GM21619 (cell line): ENCODE measurements at regions not wholly inside any gene's neighbourhood (a gene's known extent, or its start where the extent isn't known, plus 50 kb on each side); places are given as distances from the start of the nearest gene placed in this dataset.
A peak's percentile ranks its signal among the peaks of the same experiment; 100 is the strongest.

ENCODE experiments used
- ATAC-seq: cut with Tn5 transposase; IDR thresholded peaks from one replicate; pipeline ENCODE4 v1.9.1; 2021; ENCODE audit not compliant: unreplicated experiment

DNA sequence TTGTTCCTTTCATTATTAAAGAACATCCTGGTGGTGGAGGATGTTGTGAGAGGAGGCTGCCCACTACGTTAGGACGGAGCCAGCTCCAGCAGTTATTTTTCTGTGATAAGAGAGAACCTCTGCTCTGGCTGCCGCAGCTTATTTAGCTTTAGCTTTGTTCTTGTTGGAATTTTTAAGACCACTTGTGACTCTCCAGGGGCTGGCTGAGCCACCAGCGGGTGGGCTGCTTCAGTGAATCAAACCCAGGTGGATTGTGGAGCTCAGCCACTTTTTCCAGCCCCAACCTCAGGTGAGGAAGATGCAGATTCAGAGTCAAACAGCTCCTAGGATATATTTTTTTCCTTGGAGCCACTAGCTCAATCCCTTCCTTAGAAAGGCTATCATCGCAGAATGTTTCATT, 83.1 kb upstream of the CTTNBP2NL start:
- no peak for ATAC-seq

DNA sequence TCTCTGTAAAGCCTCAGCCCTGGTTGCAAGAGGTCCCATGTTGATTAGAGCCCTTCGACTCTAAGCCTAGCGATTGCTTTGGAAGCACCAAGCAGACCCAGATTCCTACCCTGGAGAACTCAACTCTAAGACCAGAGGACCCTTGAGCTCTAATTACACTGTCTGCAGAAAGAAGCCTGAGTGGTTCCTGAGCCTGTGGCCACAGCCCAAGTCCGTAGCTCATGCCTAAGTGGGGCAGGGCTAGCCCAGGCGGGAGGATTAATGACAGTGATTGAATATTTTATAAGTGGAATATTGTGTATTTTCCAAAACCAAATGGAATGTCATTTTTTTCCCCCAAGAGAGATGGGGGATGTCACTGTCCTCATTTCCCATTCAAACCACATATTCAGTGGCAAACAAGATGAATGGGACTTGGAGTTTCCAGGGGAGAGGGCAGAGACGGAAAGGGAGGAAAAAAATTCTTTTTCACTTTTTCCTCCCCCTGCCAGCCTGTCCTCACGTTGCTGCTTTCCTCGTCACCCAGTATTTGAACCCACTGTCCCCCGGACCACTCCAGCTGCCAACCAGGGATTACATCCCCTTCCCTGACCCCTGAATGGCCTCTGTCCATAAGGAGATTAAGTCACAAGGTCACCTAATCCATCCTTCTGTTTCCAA, 79.6 kb upstream of the CTTNBP2NL start:
- no peak for ATAC-seq

GRCh38 chr1:112317140-112317539, 78.9 kb upstream of the CTTNBP2NL start:
- ATAC-seq: no peak

DNA sequence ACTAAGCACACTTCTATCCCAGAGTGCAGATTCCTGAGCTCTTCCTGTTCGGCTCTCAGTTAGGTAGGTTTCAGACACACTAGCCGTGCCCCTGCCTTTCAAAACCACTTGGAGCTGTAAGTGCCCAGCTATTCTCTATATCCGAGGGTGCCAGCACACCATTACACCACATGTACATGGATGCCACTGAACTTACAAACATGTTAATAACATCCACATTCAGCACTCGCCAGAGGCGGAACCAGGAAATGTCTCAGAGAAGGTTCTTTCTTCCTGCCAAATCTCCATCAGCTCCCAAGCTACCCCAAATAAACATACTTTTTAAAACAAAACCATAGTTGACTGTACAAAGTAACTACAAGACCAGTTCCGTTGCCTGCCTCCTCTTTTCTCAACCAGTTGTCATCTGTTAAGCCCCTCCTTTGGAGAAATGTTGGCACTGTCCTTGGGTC, 78.4 kb upstream of the CTTNBP2NL start:
- ATAC-seq: no peak

DNA sequence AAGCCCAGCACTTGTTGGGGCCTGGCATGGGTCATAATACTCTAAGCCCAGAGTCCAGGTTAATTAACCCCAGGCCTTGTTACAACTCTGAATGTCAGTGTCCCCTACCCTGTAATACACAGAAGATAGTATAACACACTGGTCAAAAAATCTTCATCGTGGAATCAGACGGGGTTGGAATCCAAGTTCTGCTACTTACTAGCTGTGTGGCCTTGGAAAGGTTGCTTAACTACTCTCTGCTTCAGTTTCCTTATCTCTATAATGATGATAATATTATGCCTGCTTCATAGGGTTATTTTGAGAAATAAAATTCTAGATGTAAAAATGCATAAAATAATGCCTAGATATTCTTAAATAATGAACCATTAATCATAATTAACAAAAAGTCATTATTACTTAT, 77.8 kb upstream of the CTTNBP2NL start:
- ATAC-seq: no peak

DNA sequence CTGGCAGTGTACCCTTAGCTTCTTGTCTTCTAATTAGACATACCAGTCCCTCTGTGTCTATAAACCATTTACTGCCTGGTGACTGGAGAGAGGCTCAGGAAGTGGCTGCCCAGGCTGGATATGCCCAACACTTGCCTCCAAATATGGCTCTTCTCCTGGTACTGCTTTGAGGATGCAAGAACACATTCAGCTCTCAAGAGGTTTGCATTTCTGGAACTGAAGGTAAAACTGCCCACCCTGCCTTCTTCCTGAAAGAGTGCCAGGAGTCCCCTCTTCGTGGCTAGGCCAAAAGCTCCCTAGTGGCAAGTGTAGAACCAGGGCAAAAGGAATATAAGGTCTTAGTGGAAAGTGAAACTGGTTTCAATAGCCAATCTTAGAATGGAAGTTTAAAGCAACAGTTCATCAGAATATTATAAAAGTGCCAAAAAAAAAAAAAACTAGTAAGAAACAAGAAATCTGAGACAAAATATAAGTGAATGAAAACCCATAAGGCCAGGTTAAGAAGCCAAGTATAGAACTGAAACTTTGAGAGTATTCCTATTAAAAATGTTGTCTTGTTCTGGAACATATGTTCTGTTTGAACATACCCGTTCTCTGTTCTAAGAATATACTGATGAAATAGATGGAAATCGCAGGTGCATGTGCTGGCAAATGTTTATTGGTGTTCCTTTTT, 77.2 kb upstream of the CTTNBP2NL start:
- ATAC-seq: no peak

- no peak for ATAC-seq
Observed at GRCh38 chr1:112319371-112320040, 76.5 kb upstream of the CTTNBP2NL start.

DNA sequence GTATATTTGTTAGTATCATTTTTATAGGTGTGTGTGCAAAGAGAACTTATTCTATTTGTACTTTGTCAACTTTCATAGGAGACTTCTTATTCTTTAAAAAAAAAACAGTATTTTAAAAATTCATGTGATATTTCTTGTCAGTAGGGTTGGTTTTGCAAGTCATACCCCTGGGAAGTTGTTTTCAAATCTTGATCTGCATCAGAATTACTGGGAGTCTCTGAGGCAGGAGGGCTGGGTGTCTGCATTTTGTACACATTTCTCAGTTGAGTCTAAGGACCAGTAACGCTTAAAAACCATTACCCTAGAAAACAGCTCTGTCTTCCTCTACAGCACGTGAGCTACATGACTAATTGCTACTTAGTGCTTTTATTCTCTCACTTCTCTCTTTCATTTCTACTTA, 76.0 kb upstream of the CTTNBP2NL start:
- ATAC-seq: no peak

DNA sequence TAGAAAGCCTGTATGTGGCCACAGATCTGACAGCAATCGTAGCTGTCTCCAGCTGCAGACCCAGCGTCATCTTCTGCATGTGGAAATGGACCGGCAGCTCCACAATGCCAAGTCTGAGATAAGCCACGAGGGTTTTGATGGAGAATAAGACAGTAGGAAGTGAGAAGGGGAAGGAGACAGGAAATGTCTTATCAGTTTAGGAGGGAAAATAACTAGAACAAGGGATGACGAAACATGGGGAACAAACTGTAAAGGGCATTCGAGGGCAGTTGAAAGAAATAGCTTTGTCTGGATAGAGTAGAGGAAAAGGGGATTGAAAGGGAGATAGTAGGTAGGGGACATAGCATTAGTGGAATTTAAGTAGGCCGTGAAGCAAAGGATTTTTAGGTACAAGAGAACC, 74.0 kb upstream of the CTTNBP2NL start:
- ATAC-seq: no peak

DNA sequence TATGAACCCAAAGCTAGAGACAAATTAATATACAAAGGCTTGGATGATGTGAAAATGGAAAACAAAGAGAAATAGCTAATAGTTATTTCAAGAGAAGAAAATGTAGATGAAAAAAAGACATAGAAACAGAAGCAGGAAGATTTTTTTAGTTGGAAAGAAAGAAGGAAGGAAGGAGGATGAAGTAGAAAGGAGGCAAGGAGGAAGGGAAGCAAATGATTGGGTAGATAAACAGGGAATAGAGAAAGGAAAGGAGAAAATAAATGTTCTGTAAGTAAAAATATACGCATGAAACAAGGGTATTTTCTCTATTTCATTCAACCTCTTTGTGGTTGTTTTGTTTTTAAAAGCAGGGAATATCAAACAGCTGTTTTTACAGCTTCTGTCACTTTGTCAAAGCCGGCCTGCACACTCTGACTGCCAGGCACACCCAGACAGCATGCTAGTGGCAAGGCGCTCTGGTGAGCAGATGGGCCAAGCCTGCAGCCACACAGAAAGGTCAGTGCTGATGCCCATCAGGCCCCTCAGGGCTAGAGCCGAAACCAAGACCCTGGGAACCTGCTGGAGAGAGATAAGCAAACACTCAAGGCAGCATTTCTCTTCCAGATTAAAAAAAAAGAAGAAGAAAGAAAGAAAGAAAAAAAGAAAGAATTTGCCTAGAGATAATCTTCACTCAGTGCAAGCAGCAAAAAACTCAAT, 72.9 kb upstream of the CTTNBP2NL start:
- no peak for ATAC-seq

DNA sequence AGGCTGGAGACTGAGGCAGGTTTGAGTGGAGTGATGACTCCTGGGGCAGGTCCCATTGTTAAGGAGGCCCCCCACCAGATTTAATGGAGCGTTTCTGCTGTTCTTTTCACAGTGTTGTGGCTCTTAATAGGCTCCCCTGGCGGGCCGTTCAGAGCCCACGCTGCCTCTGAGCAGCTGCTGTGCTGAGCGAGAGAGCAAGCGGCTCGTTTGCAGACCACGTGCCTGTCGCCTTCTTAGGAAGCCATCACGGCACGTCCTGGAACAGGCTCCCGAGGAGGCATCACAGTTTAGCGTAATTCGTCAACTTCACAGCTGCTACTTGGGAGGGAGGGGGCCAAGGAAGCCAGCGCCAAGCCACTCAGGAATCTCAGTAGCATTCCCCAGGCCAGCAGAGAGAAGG, 70.5 kb upstream of the CTTNBP2NL start:
- no peak for ATAC-seq

GRCh38 chr1:112328600-112328999, 67.4 kb upstream of the CTTNBP2NL start:
- no peak for ATAC-seq

DNA sequence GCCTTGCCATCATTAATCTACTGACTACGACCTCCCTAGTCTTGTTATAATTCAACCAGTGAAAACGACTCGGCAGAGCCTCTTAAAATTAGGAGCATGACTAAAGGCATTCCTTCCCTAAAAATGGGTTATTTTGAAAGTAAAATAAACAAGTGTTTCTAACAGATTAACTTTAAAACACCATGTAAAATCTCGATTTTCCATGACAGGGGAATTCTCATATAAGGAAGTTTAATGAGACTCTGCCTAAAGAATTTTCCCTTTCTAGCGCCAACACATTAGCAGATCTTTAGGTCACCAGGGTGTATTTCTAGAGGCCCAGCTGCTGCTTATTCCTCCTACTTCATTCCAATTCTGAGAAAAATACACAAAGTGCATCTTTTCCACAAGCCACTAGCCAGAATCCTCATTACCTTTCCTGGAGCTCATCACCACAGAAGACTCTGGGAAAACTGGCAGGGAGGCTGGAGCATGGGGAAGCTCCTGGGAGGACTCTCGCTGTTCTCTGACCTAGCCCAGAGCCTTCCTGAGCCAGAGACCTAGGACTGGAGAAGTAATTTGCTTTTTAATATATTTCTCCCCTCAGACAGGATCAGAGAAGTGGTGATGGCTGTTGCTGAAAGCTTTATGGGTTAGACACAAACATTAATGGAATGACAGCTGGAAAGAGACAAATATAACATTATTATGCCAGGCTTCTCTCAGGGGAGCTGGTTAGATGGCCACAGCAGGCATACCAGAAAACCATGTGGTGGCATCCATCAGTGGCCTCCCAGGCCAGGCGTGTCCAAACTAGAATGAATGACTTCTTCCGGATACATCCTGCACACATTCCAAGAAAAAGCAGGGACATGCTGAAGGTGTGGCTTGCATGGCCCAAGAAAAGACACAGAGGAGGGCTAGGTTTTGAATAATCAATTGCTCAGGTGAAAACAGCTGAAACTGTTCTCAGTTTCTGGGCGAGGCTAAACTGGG, 63.6 kb upstream of the CTTNBP2NL start:
- ATAC-seq: no peak

- no peak for ATAC-seq
Observed at GRCh38 chr1:112335351-112335750, 60.7 kb upstream of the CTTNBP2NL start.

GRCh38 chr1:112337028-112337531, 58.9 kb upstream of the CTTNBP2NL start:
- no peak for ATAC-seq

DNA sequence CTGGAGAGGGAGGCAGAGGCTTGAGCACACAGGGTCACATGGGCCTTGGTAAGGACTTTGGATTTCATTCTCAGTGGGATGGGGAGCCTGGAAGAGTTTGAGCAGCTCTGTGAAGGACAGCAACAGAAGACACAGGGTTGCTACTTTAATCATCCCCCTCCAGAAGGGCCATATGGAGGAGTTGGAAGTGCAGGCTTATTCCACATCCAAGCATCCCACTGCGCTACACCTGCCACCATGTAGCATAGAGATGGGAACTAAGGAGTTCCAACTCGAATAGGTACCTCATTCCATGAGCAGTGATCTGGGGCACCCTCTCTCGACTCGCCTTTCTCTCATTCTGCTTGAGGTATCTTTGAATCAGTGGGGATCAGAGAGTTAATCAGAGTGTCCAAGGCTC, 54.0 kb upstream of the CTTNBP2NL start:
- no peak for ATAC-seq

- no peak for ATAC-seq
Observed at GRCh38 chr1:112342558-112342957, 53.5 kb upstream of the CTTNBP2NL start.

DNA sequence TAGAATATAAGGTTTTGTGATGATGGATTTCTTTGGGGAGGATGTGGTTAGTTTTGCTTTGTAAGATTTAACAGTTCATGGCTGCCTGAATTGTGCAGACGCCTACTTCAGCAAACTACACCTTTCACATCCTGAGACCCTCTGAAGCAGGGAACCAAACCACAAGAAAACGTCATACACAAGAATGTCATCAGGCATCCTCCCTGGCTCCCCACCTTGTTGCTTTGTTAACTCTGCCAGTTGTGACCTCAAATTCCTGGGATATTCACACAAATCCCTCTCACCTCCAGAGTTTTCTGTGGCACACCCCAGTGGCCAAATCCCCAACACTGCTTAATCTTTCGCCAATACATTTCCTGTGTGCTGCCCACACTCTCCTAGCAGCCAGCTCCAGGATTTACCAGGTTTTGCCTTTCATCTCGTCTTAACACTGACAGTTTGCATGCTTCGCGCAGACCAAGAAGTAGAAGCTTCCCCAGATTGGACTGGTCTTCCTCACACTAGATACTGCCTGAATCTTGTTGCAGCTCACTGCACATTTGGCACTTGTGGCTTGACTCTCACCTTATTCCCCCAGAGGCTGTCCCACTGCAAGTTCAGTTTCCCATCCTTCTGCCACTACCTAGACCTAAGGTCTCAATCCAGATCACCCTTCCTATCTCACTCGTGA, 51.1 kb upstream of the CTTNBP2NL start:
- ATAC-seq: peak; percentile 57
